Transverse colon (tissue), 4 donors: ENCODE measurements at regions not wholly inside any gene's neighbourhood (a gene's known extent, or its start where the extent isn't known, plus 50 kb on each side); places are given as distances from the start of the nearest gene placed in this dataset.
"Not testable (repeated sequence)": the region's sequence is repeated elsewhere in the genome, so short reads cannot be mapped to it uniquely, and the experiment has no call there.

Experiments used
- DNase-seq: peaks from one replicate; pipeline ENCODE4 v3.0.0-alpha.2; 2019
- H3K27ac ChIP-seq, 4 donors: fragments of 200-600 bp; sonication (generic); 2 replicates each; pipeline ENCODE4 v1.5.1; 2016 to 2018; ENCODE audit warnings: inconsistent platforms in 4 of 4
- H3K27me3 ChIP-seq: fragments of 200-600 bp; sonication (generic); 2 replicates; pipeline ENCODE4 v1.5.1; 2017; ENCODE audit warnings: inconsistent platforms
- H3K36me3 ChIP-seq, 4 donors: fragments of 200-600 bp; sonication (generic); 2 replicates each; pipeline ENCODE4 v1.5.1; 2017 to 2019; ENCODE audit warnings: inconsistent platforms in 4 of 4
- H3K4me1 ChIP-seq, 4 donors: fragments of 200-600 bp; sonication (generic); 2 replicates each; pipeline ENCODE4 v1.5.1; 2017 to 2020; ENCODE audit warnings: inconsistent platforms in 4 of 4
- H3K4me3 ChIP-seq, 4 donors: fragments of 200-600 bp; sonication (generic); 1 replicate in 1 of 4; 2 replicates in 3 of 4; pipeline versions ENCODE4 v1.5.1 to v1.6.1; 2017 to 2019; ENCODE audit warnings: inconsistent platforms in 4 of 4
- H3K9me3 ChIP-seq, 2 donors: fragments of 200-600 bp; sonication (generic); 2 replicates each; pipeline ENCODE4 v1.5.1; 2017 to 2019; ENCODE audit warnings: inconsistent platforms in 2 of 2
- EP300 ChIP-seq: sonication (generic); formaldehyde crosslinking; IDR thresholded peaks from one replicate; pipeline ENCODE4 v1.6.1; 2017; ENCODE audit warnings: antibody characterized with exemption, low read depth
- POLR2A ChIP-seq: fragments of 450-650 bp; IDR thresholded peaks from one replicate; pipeline ENCODE4 v1.6.1; 2016; ENCODE audit warnings: antibody characterized with exemption, mild to moderate bottlenecking, moderate library complexity
- POLR2AphosphoS5 ChIP-seq, 3 donors: sonication (generic); formaldehyde crosslinking; IDR thresholded peaks; one replicate each; pipeline ENCODE4 v1.6.1; 2016; ENCODE audit warnings: antibody characterized with exemption in 3 of 3
- WGBS, 2 donors: methylation state at CpG; one replicate each; pipeline ENCODE4 v1.1.5; 2018; ENCODE audit warnings: low coverage in 1 of 2; 5-methylcytosine and 5-hydroxymethylcytosine counted together
- in situ Hi-C, 4 donors: fragments of 200-750 bp; cut with MboI; loops; one replicate each; pipeline versions ENCODE4 v1.15.0 to v1.15.1; 2017; ENCODE audit warnings: low sequenced_read_pairs in 3 of 4, low pct_ligation_motif_present in 1 of 4, low pct_unique_long_range_greater_than_20kb in 1 of 4
- intact Hi-C: fragments of 100-400 bp; cut with DNase I; formaldehyde crosslinking; loops from one replicate; pipeline ENCODE4 v1.15.1; 2023; ENCODE audit warnings: low total_unique reads
- TF ChIP-seq, protein P1 (sequence below), 5 experiments: fragments of 200-600 bp in 3 of 5; fragments of 450-650 bp in 2 of 5; sonication (generic) in 3 of 5; IDR thresholded peaks; 1 replicate in 2 of 5; 2 replicates in 3 of 5; pipeline ENCODE4 v1.5.1; 2016 to 2017; ENCODE audit warnings: antibody characterized with exemption in 5 of 5, inconsistent platforms in 3 of 5, mild to moderate bottlenecking in 2 of 5, moderate library complexity in 1 of 5

DNA sequence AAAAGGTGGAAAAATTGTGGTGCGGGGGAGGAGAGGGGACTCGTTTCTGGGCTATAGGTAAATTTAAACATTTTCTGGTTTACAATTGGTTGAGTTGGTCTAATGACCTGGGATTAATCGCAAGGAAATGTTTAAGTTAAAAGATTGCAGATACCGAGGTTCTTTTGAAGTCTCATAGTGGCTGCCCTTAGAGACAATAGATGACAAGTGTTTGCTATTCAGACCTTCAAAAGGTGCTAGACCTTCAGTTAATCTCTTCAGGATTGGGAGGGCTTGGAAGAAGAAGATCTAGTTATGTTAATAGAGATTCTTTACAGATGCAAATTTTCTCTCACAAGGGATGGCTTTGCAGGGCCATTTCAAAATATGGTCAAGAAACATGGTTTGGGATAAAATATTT, 2286.1 kb upstream of the AGA start:
- H3K4me3 ChIP-seq = no peak overlapping the region
- H3K36me3 ChIP-seq = no peaks in the 10 kb centered on the region
- WGBS, 2 donors = 74 to 80% methylated on average over 4 of the region's 4 CpGs
- TF ChIP-seq POLR2A (no peak), EP300 (no peak), POLR2AphosphoS5 (IDR thresholded peaks at IDR 0.05) (no peak)
- TF ChIP-seq, protein P1, sequence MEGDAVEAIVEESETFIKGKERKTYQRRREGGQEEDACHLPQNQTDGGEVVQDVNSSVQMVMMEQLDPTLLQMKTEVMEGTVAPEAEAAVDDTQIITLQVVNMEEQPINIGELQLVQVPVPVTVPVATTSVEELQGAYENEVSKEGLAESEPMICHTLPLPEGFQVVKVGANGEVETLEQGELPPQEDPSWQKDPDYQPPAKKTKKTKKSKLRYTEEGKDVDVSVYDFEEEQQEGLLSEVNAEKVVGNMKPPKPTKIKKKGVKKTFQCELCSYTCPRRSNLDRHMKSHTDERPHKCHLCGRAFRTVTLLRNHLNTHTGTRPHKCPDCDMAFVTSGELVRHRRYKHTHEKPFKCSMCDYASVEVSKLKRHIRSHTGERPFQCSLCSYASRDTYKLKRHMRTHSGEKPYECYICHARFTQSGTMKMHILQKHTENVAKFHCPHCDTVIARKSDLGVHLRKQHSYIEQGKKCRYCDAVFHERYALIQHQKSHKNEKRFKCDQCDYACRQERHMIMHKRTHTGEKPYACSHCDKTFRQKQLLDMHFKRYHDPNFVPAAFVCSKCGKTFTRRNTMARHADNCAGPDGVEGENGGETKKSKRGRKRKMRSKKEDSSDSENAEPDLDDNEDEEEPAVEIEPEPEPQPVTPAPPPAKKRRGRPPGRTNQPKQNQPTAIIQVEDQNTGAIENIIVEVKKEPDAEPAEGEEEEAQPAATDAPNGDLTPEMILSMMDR (IDR thresholded peaks at IDR 0.05) = no peak
- no peaks in the 10 kb centered on the region for H3K4me1 ChIP-seq
- in situ Hi-C loops = no loop called here
- H3K27me3 ChIP-seq = no peaks in the 10 kb centered on the region
- intact Hi-C loops = no loop called here
- H3K9me3 ChIP-seq = no peaks in the 10 kb centered on the region
- no peak overlapping the region for H3K27ac ChIP-seq
- no peak for DNase-seq

DNA sequence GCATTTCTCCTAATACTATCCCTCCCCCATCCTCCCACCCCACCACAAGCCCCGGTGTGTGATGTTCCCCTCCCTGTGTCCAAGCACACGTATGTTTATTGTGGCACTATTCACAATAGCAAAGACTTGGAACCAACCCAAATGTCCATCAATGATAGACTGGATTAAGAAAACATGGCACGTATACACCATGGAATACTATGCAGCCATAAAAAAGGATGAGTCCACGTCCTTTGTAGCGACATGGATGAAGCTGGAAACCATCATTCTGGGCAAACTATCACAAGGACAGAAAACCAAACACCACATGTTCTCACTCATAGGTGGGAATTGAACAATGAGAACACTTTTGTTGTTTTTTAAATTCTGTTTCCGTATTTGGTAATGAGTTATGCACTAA, 2294.6 kb upstream of the AGA start:
- H3K4me1 ChIP-seq, intact Hi-C loops, H3K9me3 ChIP-seq, DNase-seq, H3K36me3 ChIP-seq, H3K4me3 ChIP-seq, in situ Hi-C loops, H3K27me3 ChIP-seq, H3K27ac ChIP-seq: not testable (repeated sequence)
- 87 to 91% methylated on average over 4 to 6 of the region's 6 CpGs for WGBS, 2 donors

DNA sequence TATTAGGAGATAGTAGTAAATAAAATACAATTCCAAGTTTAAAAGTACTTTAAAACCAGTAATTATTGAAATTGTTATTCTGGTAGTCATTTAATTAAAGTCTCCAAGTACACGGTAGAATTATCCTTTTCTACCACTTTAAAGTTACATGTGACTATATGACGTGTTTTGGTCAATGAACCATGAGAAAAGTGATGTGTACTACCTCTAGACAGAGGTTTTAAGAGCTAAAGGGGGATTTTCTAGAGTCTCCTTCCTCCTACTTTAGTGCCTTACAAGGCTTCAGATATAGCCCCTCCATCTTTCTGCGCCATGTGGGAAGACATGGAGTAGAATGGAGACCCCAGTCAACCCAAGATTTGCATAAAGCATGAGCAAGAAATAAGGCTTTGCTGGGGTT, 2296.6 kb upstream of the AGA start:
- Histone ChIP-seq H3K36me3 (no peaks in the 10 kb centered on the region), H3K4me1 (no peaks in the 10 kb centered on the region), H3K9me3 (no peaks in the 10 kb centered on the region), H3K27ac (no peak overlapping the region), H3K27me3 (no peaks in the 10 kb centered on the region), H3K4me3 (no peak overlapping the region)
- no peak for DNase-seq
- WGBS, 2 donors = 44 to 78% methylated on average over 2 to 3 of the region's 3 CpGs
- TF ChIP-seq, protein P1 (IDR thresholded peaks at IDR 0.05) = no peak
- TF ChIP-seq EP300 (no peak), POLR2AphosphoS5 (IDR thresholded peaks at IDR 0.05) (no peak)
- in situ Hi-C loops (no loop called here), intact Hi-C loops (no loop called here)

DNA sequence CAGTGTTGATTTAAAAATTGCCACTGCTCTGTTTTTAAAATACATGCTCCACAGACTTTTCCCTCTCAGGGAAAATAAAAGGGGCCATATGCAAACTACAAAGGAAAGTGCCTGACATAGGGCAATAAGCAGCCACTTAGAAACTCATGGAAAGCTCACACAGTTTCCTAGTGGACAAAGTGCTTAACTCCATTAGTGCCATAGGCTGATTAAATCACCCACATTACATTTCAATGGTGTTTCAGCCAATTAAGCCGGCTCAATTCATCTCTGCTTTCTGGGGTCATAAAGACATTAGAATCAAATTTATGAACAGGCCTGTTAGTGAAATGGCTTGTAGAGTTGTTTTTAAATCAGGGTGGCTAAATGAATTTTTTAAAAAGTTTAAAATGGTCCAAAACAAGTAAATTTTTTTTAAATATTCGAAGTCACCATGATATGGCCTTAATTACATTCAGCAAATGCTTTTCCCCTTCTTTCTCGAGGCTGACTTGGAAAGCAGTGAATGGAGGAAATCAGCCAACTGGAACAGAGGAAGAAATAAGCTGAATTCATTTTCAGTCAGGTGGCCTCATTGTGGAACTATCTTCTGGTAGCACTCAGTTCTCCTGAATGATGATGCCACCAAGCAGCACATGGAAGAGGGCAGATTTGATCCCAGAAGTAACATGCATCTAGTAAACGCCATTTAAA, 2305.1 kb upstream of the AGA start:
- intact Hi-C loops (no loop called here), in situ Hi-C loops (no loop called here)
- TF ChIP-seq EP300 (no peak), POLR2AphosphoS5 (IDR thresholded peaks at IDR 0.05) (no peak), POLR2A (no peak)
- TF ChIP-seq, protein P1 (IDR thresholded peaks at IDR 0.05) = no peak
- Histone ChIP-seq H3K27me3 (no peaks in the 10 kb centered on the region), H3K36me3 (no peaks in the 10 kb centered on the region), H3K4me1 (no peaks in the 10 kb centered on the region), H3K27ac (no peak overlapping the region), H3K4me3 (no peak overlapping the region), H3K9me3 (no peaks in the 10 kb centered on the region)
- 68 to 69% methylated on average over 4 of the region's 4 CpGs for WGBS, 2 donors
- no peak for DNase-seq

DNA sequence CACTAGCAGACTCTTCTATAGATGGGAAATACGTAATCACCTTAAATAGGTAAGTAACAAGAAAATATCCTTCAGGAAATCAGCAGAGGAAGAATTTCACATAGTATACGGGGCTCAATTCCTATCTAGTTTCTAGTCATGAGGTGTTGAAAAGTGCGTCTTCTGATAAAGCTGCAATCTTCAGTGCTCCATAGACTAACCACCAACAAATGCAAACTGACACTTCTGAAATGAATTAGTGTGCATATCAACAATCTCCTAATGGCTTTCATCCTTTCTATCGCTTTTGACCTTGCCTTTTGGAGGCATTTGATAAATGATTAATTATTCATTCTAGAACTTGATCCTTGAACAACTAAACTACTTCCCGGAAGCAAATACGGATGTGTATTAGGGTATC, 2306.6 kb upstream of the AGA start:
- no peak overlapping the region for H3K27ac ChIP-seq
- intact Hi-C loops (no loop called here), in situ Hi-C loops (no loop called here)

More for the DNA sequence above, 2306.6 kb upstream of the AGA start:
- H3K4me3 ChIP-seq = no peak overlapping the region
- no peaks in the 10 kb centered on the region for H3K9me3 ChIP-seq
- WGBS, 2 donors = 85 to 91% methylated on average over 5 to 6 of the region's 6 CpGs
- no peaks in the 10 kb centered on the region for H3K27me3 ChIP-seq
- TF ChIP-seq, protein P1 (IDR thresholded peaks at IDR 0.05) = no peak
- TF ChIP-seq POLR2A (no peak), EP300 (no peak), POLR2AphosphoS5 (IDR thresholded peaks at IDR 0.05) (no peak)
- H3K4me1 ChIP-seq = no peaks in the 10 kb centered on the region
- H3K36me3 ChIP-seq = no peaks in the 10 kb centered on the region
- no peak for DNase-seq
